NCI-H2171 treated with DMSO at 0.1 percent for 48 hours (cell line): ENCODE measurements at regions not wholly inside any gene's neighbourhood (a gene's known extent, or its start where the extent isn't known, plus 50 kb on each side); places are given as distances from the start of the nearest gene placed in this dataset.
A peak's percentile ranks its signal among the peaks of the same experiment; 100 is the strongest.
"Not testable (repeated sequence)": the region's sequence is repeated elsewhere in the genome, so short reads cannot be mapped to it uniquely, and the experiment has no call there.

Source experiments
- DNase-seq: peaks from one replicate; lab custom pipeline; 2025; lab: John Stamatoyannopoulos, UW

GRCh38 chr12:107372229-107372658 is 278.9 kb upstream of the CRY1 start:
- DNase-seq, result no peak

- DNase-seq, result no peak
Measured at GRCh38 chr12:107373238-107373809, 280.0 kb upstream of the CRY1 start.

GRCh38 chr12:107374161-107374840 is 281.0 kb upstream of the CRY1 start:
- no peak for DNase-seq

GRCh38 chr12:107375231-107375630 is 281.9 kb upstream of the CRY1 start:
- no peak for DNase-seq

- no peak for DNase-seq
Measured at GRCh38 chr12:107377596-107378385, 284.4 kb upstream of the CRY1 start.

GRCh38 chr12:107378609-107379008 is 285.3 kb upstream of the CRY1 start:
- peak; percentile 44 for DNase-seq

GRCh38 chr12:107379142-107379851 is 285.9 kb upstream of the CRY1 start:
- not testable (repeated sequence) for DNase-seq

- DNase-seq, result no peak
Measured at GRCh38 chr12:107379852-107380567, 286.7 kb upstream of the CRY1 start.

GRCh38 chr12:107384645-107385044 is 291.3 kb upstream of the CRY1 start:
- no peak for DNase-seq

GRCh38 chr12:107385509-107385908 is 292.2 kb upstream of the CRY1 start:
- DNase-seq, result no peak

- DNase-seq, result no peak
Measured at GRCh38 chr12:107386569-107386968, 293.2 kb upstream of the CRY1 start.

GRCh38 chr12:107388263-107388662 is 294.9 kb upstream of the CRY1 start:
- DNase-seq, result no peak

GRCh38 chr12:107390414-107390813 is 295.2 kb upstream of the PWP1 start:
- no peak for DNase-seq

- no peak for DNase-seq
Measured at GRCh38 chr12:107393043-107393717, 292.4 kb upstream of the PWP1 start.

- DNase-seq, result no peak
Measured at GRCh38 chr12:107394693-107395092, 290.9 kb upstream of the PWP1 start.

- no peak for DNase-seq
Measured at GRCh38 chr12:107395817-107396216, 289.8 kb upstream of the PWP1 start.

- peak; percentile 38 for DNase-seq
Measured at GRCh38 chr12:107396991-107397390, 288.6 kb upstream of the PWP1 start.

GRCh38 chr12:107397890-107398500 is 287.6 kb upstream of the PWP1 start:
- peak; percentile 71 for DNase-seq

- no peak for DNase-seq
Measured at GRCh38 chr12:107399046-107399445, 286.6 kb upstream of the PWP1 start.

- DNase-seq, result peak; percentile 10
Measured at GRCh38 chr12:107400686-107401447, 284.7 kb upstream of the PWP1 start.
